ENCODE measurements at regions not wholly inside any gene's neighbourhood (a gene's known extent, or its start where the extent isn't known, plus 50 kb on each side); places are given as distances from the start of the nearest gene placed in this dataset.

- TF ChIP-seq CTCF (IDR thresholded peaks at IDR 0.05; ENCODE audit: insufficient read depth, low read length, poor library complexity, severe bottlenecking) = no peak
Observed at GRCh38 chr4:27206009-27206408, 345.4 kb downstream of the STIM2 start.

DNA sequence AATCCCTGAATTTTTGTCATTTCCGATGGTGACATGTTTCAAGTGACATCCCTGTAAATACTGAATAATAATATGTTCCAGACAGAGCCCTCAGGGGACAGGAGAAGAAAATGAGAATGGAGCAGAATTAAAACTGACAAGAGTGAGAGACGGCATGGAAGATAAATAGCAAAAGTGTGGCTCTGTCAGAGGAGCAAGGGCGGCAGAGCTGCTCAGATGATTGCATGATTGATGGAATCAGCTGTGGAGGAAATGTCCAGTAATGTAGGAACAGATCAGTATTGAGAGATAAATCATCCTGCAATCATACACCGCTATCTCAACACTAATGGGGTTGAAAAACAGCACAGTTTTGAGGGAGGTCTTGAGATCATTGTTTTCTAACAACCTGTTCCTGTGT lies 350.3 kb downstream of the STIM2 start:
- TF ChIP-seq CTCF (IDR thresholded peaks at IDR 0.05; ENCODE audit: insufficient read depth, low read length, poor library complexity, severe bottlenecking) = no peak
- Histone ChIP-seq H3K4me3 (ENCODE audit: low read depth, low read length) (no peak overlapping the region), H3K27me3 (ENCODE audit: control insufficient read depth, insufficient read depth, low read length) (no peaks in the 10 kb centered on the region), H3K36me3 (ENCODE audit: control insufficient read depth, insufficient read depth, low read length) (no peaks in the 10 kb centered on the region)
- no peak for DNase-seq (ENCODE audit: low read depth)

More at GRCh38 chr4:27206009-27206408, 345.4 kb downstream of the STIM2 start:
- Histone ChIP-seq H3K4me3 (ENCODE audit: low read depth, low read length) (no peak overlapping the region), H3K36me3 (ENCODE audit: control insufficient read depth, insufficient read depth, low read length) (no peaks in the 10 kb centered on the region), H3K27me3 (ENCODE audit: control insufficient read depth, insufficient read depth, low read length) (no peaks in the 10 kb centered on the region)
- DNase-seq (ENCODE audit: low read depth) = no peak

DNA sequence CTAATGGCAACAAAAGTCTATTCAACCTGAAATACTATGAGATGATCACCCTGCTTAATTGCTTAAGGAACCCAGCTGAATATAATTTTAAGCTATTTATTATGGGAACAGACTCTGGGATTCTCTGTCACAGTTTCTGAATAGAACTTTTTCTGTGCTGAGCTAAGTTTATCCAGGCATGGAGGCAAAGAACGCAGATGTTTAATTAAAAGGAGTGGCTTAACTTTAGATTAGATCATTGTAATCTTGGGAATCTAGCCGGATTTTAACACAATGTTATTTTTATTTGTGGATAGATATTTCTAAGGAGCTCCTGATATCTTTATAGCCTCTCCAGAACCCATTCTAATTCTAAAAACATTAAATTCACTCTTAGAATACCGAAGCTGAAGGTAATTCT lies 353.4 kb downstream of the STIM2 start:
- Histone ChIP-seq H3K27me3 (ENCODE audit: control insufficient read depth, insufficient read depth, low read length) (no peaks in the 10 kb centered on the region), H3K36me3 (ENCODE audit: control insufficient read depth, insufficient read depth, low read length) (no peaks in the 10 kb centered on the region), H3K4me3 (ENCODE audit: low read depth, low read length) (no peak overlapping the region)
- no peak for TF ChIP-seq CTCF (IDR thresholded peaks at IDR 0.05; ENCODE audit: insufficient read depth, low read length, poor library complexity, severe bottlenecking)
- no peak for DNase-seq (ENCODE audit: low read depth)

DNA sequence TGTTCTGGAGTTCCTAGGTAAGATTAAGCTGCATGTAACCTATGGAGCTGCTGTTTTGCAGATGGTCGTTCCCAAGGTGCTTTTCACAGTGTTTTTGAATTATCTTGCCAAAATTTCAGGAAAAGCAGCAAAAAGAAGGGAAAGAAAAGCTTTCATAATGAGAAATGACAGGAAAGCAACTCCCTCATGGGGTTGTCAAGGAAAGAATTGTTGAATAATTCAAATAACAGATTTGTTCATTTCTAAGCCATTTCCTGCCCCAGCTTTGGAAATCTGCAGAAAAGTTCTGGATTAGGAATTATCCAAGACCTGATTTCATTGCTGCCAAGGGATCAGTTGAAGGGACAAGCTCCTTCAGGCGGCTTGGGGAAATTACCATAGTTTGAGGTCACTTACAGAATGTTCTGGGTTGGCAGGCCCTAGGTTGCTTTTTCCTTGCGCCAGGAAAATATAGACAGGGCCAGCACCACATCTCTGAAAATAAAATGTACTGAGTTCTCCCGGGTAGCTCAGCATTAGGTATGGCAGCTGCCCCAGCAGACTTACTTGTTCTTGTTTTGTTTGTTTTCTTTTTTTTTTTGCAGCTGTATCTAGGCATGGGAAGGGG lies 354.7 kb downstream of the STIM2 start:
- no peaks in the 10 kb centered on the region for H3K27me3 ChIP-seq (ENCODE audit: control insufficient read depth, insufficient read depth, low read length)
- no peak overlapping the region for H3K4me3 ChIP-seq (ENCODE audit: low read depth, low read length)
- no peaks in the 10 kb centered on the region for H3K36me3 ChIP-seq (ENCODE audit: control insufficient read depth, insufficient read depth, low read length)
- TF ChIP-seq CTCF (IDR thresholded peaks at IDR 0.05; ENCODE audit: insufficient read depth, low read length, poor library complexity, severe bottlenecking) = no peak
- no peak for DNase-seq (ENCODE audit: low read depth)

DNA sequence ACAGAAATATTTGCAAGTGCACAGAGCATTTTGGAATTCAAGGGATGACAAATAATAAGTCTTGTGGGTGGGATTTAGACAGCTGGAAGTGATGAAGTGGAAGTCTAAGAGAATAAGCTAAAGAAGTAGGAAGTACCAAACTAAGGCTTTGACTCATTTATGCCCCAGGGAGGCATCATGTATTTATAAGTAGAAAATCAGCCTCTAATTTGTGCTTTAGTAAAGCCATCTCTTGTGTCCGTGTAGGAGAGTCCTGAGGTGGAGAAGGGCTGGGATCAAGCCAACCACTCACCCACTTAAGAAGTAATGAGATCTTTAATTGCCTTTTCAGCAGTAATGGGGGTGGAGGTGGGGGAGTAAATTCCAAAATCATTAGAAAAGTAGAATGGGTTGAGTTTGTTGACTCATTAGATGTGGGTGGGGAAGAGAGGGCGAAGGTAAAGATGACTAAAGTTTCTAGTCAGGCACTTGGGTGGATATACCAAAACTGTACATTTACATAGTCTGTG lies 356.7 kb downstream of the STIM2 start:
- Histone ChIP-seq H3K4me3 (ENCODE audit: low read depth, low read length) (no peak overlapping the region), H3K36me3 (ENCODE audit: control insufficient read depth, insufficient read depth, low read length) (no peaks in the 10 kb centered on the region), H3K27me3 (ENCODE audit: control insufficient read depth, insufficient read depth, low read length) (no peaks in the 10 kb centered on the region)
- no peak for TF ChIP-seq CTCF (IDR thresholded peaks at IDR 0.05; ENCODE audit: insufficient read depth, low read length, poor library complexity, severe bottlenecking)
- no peak for DNase-seq (ENCODE audit: low read depth)

- H3K27me3 ChIP-seq (ENCODE audit: control insufficient read depth, insufficient read depth, low read length) = no peaks in the 10 kb centered on the region
- TF ChIP-seq CTCF (IDR thresholded peaks at IDR 0.05; ENCODE audit: insufficient read depth, low read length, poor library complexity, severe bottlenecking) = no peak
- no peaks in the 10 kb centered on the region for H3K36me3 ChIP-seq (ENCODE audit: control insufficient read depth, insufficient read depth, low read length)
- DNase-seq (ENCODE audit: low read depth) = no peak
- H3K4me3 ChIP-seq (ENCODE audit: low read depth, low read length) = no peak overlapping the region
Observed at GRCh38 chr4:27218013-27218412, 357.4 kb downstream of the STIM2 start.
